Immature natural killer cell (primary cell): ENCODE measurements at regions not wholly inside any gene's neighbourhood (a gene's known extent, or its start where the extent isn't known, plus 50 kb on each side); places are given as distances from the start of the nearest gene placed in this dataset.

Experiments used
- DNase-seq, 3 donors: peaks; one replicate each; pipeline ENCODE4 v3.0.0; 2022; ENCODE audit warnings: mixed read lengths in 1 of 3
- H3K27ac Mint-ChIP-seq, 6 donors: one replicate each; pipeline ENCODE4 v1.8.0; 2020; ENCODE audit warnings: mixed read lengths in 6 of 6, mild to moderate bottlenecking in 5 of 6, inconsistent platforms in 4 of 6, moderate library complexity in 3 of 6
- H3K27me3 Mint-ChIP-seq, 3 donors: one replicate each; pipeline ENCODE4 v1.8.0; 2020 to 2021; ENCODE audit warnings: low read depth in 3 of 3, mild to moderate bottlenecking in 3 of 3, mixed read lengths in 3 of 3, moderate library complexity in 3 of 3, inconsistent platforms in 1 of 3
- H3K36me3 Mint-ChIP-seq, 3 donors: one replicate each; pipeline ENCODE4 v1.8.0; 2020; ENCODE audit warnings: mixed read lengths in 3 of 3, inconsistent platforms in 2 of 3, mild to moderate bottlenecking in 2 of 3
- H3K4me1 Mint-ChIP-seq, 2 donors: one replicate each; pipeline ENCODE4 v1.8.0; 2020; ENCODE audit warnings: inconsistent platforms in 2 of 2, mild to moderate bottlenecking in 2 of 2, mixed read lengths in 2 of 2, moderate library complexity in 1 of 2
- H3K4me3 Mint-ChIP-seq, 5 donors: one replicate each; pipeline ENCODE4 v1.8.0; 2020; ENCODE audit warnings: mild to moderate bottlenecking in 5 of 5, mixed read lengths in 5 of 5, inconsistent platforms in 3 of 5, moderate library complexity in 3 of 5
- H3K9me3 Mint-ChIP-seq, 6 donors: one replicate each; pipeline ENCODE4 v1.8.0; 2020; ENCODE audit warnings: mild to moderate bottlenecking in 6 of 6, mixed read lengths in 6 of 6, inconsistent platforms in 4 of 6, moderate library complexity in 3 of 6

GRCh38 chr11:70761908-70762337, 363.6 kb downstream of the CTTN start:
- H3K9me3 Mint-ChIP-seq, result no peaks in the 10 kb centered on the region
- peaks cover 0 to 9% (median 4%) of the 10 kb centered on the region in 3 donors for H3K27me3 Mint-ChIP-seq
- DNase-seq, result no peak
- no peak overlapping the region for H3K4me3 Mint-ChIP-seq
- no peaks in the 10 kb centered on the region for H3K4me1 Mint-ChIP-seq
- H3K27ac Mint-ChIP-seq, result no peak overlapping the region
- no peaks in the 10 kb centered on the region for H3K36me3 Mint-ChIP-seq

GRCh38 chr11:70762810-70763209, 364.5 kb downstream of the CTTN start:
- Mint-ChIP-seq H3K27me3 (peaks cover 0 to 8% (median 4%) of the 10 kb centered on the region in 3 donors), H3K4me3 (no peak overlapping the region), H3K4me1 (no peaks in the 10 kb centered on the region), H3K27ac (no peak overlapping the region), H3K36me3 (no peaks in the 10 kb centered on the region), H3K9me3 (no peaks in the 10 kb centered on the region)
- no peak for DNase-seq

GRCh38 chr11:70763606-70764005, 365.3 kb downstream of the CTTN start:
- no peaks in the 10 kb centered on the region for H3K4me1 Mint-ChIP-seq
- peaks cover 0 to 4% (median 4%) of the 10 kb centered on the region in 3 donors for H3K27me3 Mint-ChIP-seq
- no peaks in the 10 kb centered on the region for H3K9me3 Mint-ChIP-seq
- DNase-seq, result no peak
- H3K36me3 Mint-ChIP-seq, result no peaks in the 10 kb centered on the region
- H3K4me3 Mint-ChIP-seq, result no peak overlapping the region
- no peak overlapping the region for H3K27ac Mint-ChIP-seq

GRCh38 chr11:70764356-70764905, 366.1 kb downstream of the CTTN start:
- H3K36me3 Mint-ChIP-seq, result no peaks in the 10 kb centered on the region
- no peaks in the 10 kb centered on the region for H3K9me3 Mint-ChIP-seq
- DNase-seq, result no peak
- H3K4me1 Mint-ChIP-seq, result no peaks in the 10 kb centered on the region
- H3K4me3 Mint-ChIP-seq, result no peak overlapping the region
- H3K27ac Mint-ChIP-seq, result no peak overlapping the region
- peaks cover 0 to 4% (median 4%) of the 10 kb centered on the region in 3 donors for H3K27me3 Mint-ChIP-seq

- Mint-ChIP-seq H3K36me3 (no peaks in the 10 kb centered on the region), H3K27me3 (peaks cover 0 to 4% (median 4%) of the 10 kb centered on the region in 3 donors), H3K9me3 (no peaks in the 10 kb centered on the region), H3K4me3 (no peak overlapping the region), H3K4me1 (no peaks in the 10 kb centered on the region), H3K27ac (no peak overlapping the region)
- DNase-seq, result no peak
These were observed 368.6 kb downstream of the CTTN start for GRCh38 chr11:70766901-70767300.

- peaks cover 0 to 4% (median 4%) of the 10 kb centered on the region in 3 donors for H3K27me3 Mint-ChIP-seq
- no peaks in the 10 kb centered on the region for H3K4me1 Mint-ChIP-seq
- no peak overlapping the region for H3K27ac Mint-ChIP-seq
- no peak overlapping the region for H3K4me3 Mint-ChIP-seq
- no peak for DNase-seq
- H3K9me3 Mint-ChIP-seq, result no peaks in the 10 kb centered on the region
- H3K36me3 Mint-ChIP-seq, result no peaks in the 10 kb centered on the region
These were observed 370.2 kb downstream of the CTTN start for GRCh38 chr11:70768346-70769095.

GRCh38 chr11:70769106-70769505, 370.8 kb downstream of the CTTN start:
- no peaks in the 10 kb centered on the region for H3K4me1 Mint-ChIP-seq
- H3K4me3 Mint-ChIP-seq, result no peak overlapping the region
- no peak overlapping the region for H3K27ac Mint-ChIP-seq
- peaks cover 2 to 4% (median 4%) of the 10 kb centered on the region in 3 donors for H3K27me3 Mint-ChIP-seq
- no peaks in the 10 kb centered on the region for H3K36me3 Mint-ChIP-seq
- no peak for DNase-seq
- no peaks in the 10 kb centered on the region for H3K9me3 Mint-ChIP-seq

- peaks cover 2 to 3% (median 3%) of the 10 kb centered on the region in 3 donors for H3K27me3 Mint-ChIP-seq
- H3K4me3 Mint-ChIP-seq, result no peak overlapping the region
- H3K9me3 Mint-ChIP-seq, result no peaks in the 10 kb centered on the region
- no peaks in the 10 kb centered on the region for H3K4me1 Mint-ChIP-seq
- H3K27ac Mint-ChIP-seq, result no peak overlapping the region
- no peaks in the 10 kb centered on the region for H3K36me3 Mint-ChIP-seq
- no peak for DNase-seq
These were observed 371.2 kb downstream of the CTTN start for GRCh38 chr11:70769521-70769920.

- Mint-ChIP-seq H3K36me3 (no peaks in the 10 kb centered on the region), H3K4me1 (no peaks in the 10 kb centered on the region), H3K27me3 (peaks cover 0 to 3% (median 0%) of the 10 kb centered on the region in 3 donors), H3K4me3 (no peak overlapping the region), H3K27ac (no peak overlapping the region), H3K9me3 (no peaks in the 10 kb centered on the region)
- DNase-seq, result no peak
These were observed 373.0 kb downstream of the CTTN start for GRCh38 chr11:70771099-70771885.

- Mint-ChIP-seq H3K9me3 (no peaks in the 10 kb centered on the region), H3K27me3 (peaks cover 0 to 5% (median 0%) of the 10 kb centered on the region in 3 donors), H3K36me3 (no peaks in the 10 kb centered on the region), H3K4me1 (no peaks in the 10 kb centered on the region), H3K4me3 (no peak overlapping the region), H3K27ac (no peak overlapping the region)
- no peak for DNase-seq
These were observed 374.6 kb downstream of the CTTN start for GRCh38 chr11:70772950-70773349.

- peaks cover 0 to 5% (median 2%) of the 10 kb centered on the region in 3 donors for H3K27me3 Mint-ChIP-seq
- no peak for DNase-seq
- no peak overlapping the region for H3K4me3 Mint-ChIP-seq
- H3K27ac Mint-ChIP-seq, result no peak overlapping the region
- H3K36me3 Mint-ChIP-seq, result no peaks in the 10 kb centered on the region
- no peaks in the 10 kb centered on the region for H3K4me1 Mint-ChIP-seq
- H3K9me3 Mint-ChIP-seq, result no peaks in the 10 kb centered on the region
These were observed 377.2 kb downstream of the CTTN start for GRCh38 chr11:70775386-70776075.

- no peak for DNase-seq
- no peak overlapping the region for H3K27ac Mint-ChIP-seq
- H3K9me3 Mint-ChIP-seq, result no peaks in the 10 kb centered on the region
- H3K4me1 Mint-ChIP-seq, result no peaks in the 10 kb centered on the region
- no peak overlapping the region for H3K4me3 Mint-ChIP-seq
- H3K27me3 Mint-ChIP-seq, result peaks cover 0 to 5% (median 2%) of the 10 kb centered on the region in 3 donors
- no peaks in the 10 kb centered on the region for H3K36me3 Mint-ChIP-seq
These were observed 378.7 kb downstream of the CTTN start for GRCh38 chr11:70776914-70777532.

- no peaks in the 10 kb centered on the region for H3K36me3 Mint-ChIP-seq
- no peak overlapping the region for H3K27ac Mint-ChIP-seq
- peaks cover 0 to 5% (median 2%) of the 10 kb centered on the region in 3 donors for H3K27me3 Mint-ChIP-seq
- no peak for DNase-seq
- no peak overlapping the region for H3K4me3 Mint-ChIP-seq
- no peaks in the 10 kb centered on the region for H3K4me1 Mint-ChIP-seq
- H3K9me3 Mint-ChIP-seq, result no peaks in the 10 kb centered on the region
These were observed 380.6 kb downstream of the CTTN start for GRCh38 chr11:70778883-70779282.
